ENCODE measurements at regions not wholly inside any gene's neighbourhood (a gene's known extent, or its start where the extent isn't known, plus 50 kb on each side); places are given as distances from the start of the nearest gene placed in this dataset.
A peak's percentile ranks its signal among the peaks of the same experiment; 100 is the strongest.
"Not testable (repeated sequence)": the region's sequence is repeated elsewhere in the genome, so short reads cannot be mapped to it uniquely, and the experiment has no call there.

DNA sequence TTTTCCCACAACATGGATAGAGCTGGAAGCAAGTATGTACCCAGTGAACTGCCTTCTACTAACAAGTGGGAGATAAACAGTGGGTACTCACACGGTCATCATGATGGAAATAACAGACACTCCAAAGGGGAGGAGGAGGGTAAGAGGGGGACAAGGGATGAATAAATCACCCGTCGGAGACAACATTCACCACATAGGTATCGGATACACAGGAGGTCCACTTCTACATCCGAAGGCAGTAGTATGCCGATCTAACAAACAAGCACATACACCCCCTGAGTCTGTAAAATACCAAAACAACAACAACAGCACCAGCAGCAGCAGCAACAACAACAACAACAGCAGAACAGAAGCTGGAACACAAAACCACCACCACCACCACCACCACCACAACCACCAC, 1943.2 kb upstream of the DEFB115 start:
- no peak for ATAC-seq
- intact Hi-C loops (cut with DNase I, micrococcal nuclease) = no loop called here
- no peak for DNase-seq

DNA sequence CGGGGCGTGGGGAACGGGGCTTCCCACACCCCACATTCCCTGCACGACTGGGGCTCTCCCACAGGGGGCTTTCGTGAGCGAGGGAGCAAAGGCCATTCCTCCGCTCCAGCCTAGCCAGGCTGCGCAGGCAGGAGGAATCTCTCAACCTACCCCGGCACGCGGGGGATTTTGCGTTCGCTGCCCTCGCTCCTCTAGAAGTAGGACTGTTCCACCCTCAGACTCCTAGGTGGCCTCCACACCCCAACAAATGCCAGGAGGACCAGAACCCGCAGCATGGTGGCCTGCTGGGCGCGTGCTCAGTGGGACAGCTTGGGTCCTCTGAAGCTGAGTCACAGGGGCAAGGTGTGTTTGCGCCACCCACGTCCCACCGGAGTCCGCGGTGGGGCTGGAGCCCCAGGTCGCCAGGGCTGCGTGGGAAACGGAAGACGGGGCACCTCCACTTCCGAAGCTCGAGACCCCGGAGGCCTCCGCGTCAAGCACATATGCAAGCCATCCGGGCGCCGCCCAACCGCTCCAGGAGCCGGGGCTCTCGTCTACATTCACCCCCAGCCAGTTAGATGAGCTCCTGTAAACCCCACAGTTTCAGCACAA, 1938.5 kb upstream of the DEFB115 start:
- DNase-seq = no peak

GRCh38 chr20:29319725-29320124, 1937.7 kb upstream of the DEFB115 start:
- no peak for ATAC-seq
- no peak for DNase-seq
- intact Hi-C loops (cut with DNase I, micrococcal nuclease) = no loop called here

More for the DNA sequence above, 1938.5 kb upstream of the DEFB115 start:
- no peak for ATAC-seq
- intact Hi-C loops (cut with DNase I, micrococcal nuclease) = no loop called here

GRCh38 chr20:29320216-29320949, 1937.1 kb upstream of the DEFB115 start:
- DNase-seq; ATAC-seq; intact Hi-C loops (cut with DNase I, micrococcal nuclease): not testable (repeated sequence)

GRCh38 chr20:29323631-29324515, 1933.6 kb upstream of the DEFB115 start:
- DNase-seq; ATAC-seq; intact Hi-C loops (cut with DNase I, micrococcal nuclease): not testable (repeated sequence)

DNA sequence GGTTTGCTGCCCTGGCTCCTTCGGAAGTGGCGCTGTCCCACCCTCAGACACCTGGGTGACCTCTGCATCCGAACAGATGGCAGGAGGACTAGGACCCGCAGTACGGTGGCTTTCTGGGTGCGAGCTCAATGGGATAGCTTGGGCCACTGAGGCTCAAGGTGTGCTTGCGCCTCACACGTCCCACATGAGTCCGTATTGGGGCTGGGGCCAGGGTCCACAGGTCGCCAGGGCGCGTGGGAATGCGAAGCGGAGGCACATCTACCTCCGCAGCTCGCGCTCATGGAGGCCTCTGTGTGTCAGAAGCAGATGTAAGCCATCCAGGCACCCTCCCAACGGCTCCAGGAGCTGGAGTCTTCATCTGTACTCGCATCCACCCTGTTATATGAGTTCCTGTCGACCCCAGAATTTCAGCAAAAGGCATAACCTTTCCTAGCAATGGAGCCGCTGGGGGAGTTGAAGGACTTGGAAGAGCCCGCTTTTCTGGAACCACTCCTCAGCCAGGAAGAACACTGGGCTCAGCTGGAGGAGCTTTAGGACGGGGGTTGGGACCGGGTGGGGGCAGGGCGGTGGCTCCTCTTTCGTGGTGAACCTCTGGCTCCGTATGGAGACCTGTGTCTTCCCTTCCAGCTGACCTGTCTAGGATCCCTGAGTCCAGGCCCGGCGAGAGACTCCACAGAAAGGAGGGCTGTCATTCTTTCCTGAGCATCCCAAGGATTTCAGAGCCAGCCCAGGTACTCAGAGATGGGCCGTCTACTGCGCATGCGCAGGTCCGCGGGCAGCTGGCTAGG, 1932.8 kb upstream of the DEFB115 start:
- DNase-seq; ATAC-seq; intact Hi-C loops (cut with DNase I, micrococcal nuclease): not testable (repeated sequence)

DNA sequence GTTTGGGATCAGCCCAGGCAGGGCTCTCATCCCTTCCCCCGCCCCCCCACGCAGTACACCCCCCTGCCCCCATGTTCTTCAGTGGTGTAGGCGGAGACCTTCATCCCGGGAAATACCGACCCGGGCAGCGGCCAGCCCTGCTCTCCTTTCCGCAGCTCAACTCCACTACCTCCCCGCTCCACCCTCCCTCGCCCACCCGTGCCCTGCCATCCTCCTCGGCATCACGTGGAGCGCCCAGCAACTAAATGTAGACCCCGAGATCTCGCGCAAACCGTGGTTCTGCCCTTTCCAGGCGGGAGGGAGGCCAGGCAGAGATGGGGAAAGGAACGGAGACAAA, 1932.2 kb upstream of the DEFB115 start:
- no peak for DNase-seq
- intact Hi-C loops (cut with DNase I, micrococcal nuclease) = no loop called here
- ATAC-seq = no peak

- DNase-seq; intact Hi-C loops (cut with DNase I, micrococcal nuclease): not testable (repeated sequence)
Measured at GRCh38 chr20:29325781-29326180, 1931.7 kb upstream of the DEFB115 start.

DNA sequence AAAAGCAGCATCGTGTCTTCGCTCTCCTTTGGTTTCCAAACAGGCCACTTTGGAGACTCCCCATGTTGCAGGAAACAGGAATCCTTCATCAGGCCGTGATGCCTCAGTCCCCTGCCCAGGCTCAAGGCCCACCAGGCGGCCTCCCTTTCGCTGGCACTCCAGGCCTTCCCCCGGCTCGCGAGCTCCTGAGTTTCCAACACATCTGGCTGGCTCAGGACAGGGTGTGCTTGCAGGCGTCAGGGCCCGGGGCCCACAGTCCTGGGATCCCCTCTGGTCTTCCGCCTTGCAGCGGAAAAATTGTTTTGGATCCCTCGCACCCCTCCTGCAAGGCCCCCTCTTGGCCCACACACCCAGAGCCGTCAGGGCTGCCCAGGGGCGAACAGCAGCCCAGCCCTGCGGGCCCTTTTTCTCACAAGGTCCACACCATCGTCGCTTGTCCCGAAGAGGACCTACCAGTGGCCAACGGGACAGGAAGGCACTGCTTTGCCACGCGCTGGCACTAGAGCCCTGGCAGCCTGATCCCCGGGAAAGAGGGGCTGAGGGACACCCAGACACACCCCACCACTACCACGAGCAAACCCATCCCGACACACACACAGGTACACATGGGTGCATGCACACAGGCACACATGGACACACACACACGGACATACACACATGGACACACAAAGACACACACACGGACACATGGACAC, 1930.9 kb upstream of the DEFB115 start:
- intact Hi-C loops (cut with DNase I, micrococcal nuclease) = no loop called here
- ATAC-seq (peak; percentile 18), DNase-seq (peak in 1 of 2 donors; percentile 6)

More at GRCh38 chr20:29325781-29326180, 1931.7 kb upstream of the DEFB115 start:
- not testable (repeated sequence) for ATAC-seq

GRCh38 chr20:29327600-29328420, 1929.7 kb upstream of the DEFB115 start:
- ATAC-seq; intact Hi-C loops (cut with DNase I, micrococcal nuclease): not testable (repeated sequence)

GRCh38 chr20:29330429-29331115, 1926.9 kb upstream of the DEFB115 start:
- ATAC-seq; intact Hi-C loops (cut with DNase I, micrococcal nuclease); DNase-seq: not testable (repeated sequence)

More at GRCh38 chr20:29327600-29328420, 1929.7 kb upstream of the DEFB115 start:
- peak in 1 of 2 donors; percentile 27 for DNase-seq

- ATAC-seq (no peak), DNase-seq (no peak)
- intact Hi-C loops (cut with DNase I, micrococcal nuclease) = no loop called here
Measured at GRCh38 chr20:29349836-29350235, 1907.6 kb upstream of the DEFB115 start.

GRCh38 chr20:29375937-29376336, 1881.5 kb upstream of the DEFB115 start:
- not testable (repeated sequence) for ATAC-seq, DNase-seq

DNA sequence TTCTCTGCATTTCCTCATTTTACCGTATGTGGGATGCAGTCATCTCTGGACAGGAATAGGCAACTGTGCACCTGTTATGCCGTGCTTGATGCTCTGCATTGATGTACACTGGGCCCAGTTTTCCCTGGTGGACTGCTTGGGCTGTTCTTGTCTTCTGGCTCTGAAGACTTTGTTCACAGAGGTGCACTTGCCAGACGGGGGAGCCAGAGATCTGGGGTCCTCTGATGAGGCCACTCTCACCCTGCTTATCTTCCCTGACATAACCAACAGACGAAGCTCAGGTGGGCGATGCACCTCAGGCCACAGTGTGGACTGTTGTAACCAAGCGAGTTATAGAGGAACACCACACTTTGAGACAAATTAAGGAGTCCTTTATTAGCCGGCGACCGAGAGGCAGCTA, 1864.6 kb upstream of the DEFB115 start:
- ATAC-seq; intact Hi-C loops (cut with DNase I, micrococcal nuclease); DNase-seq: not testable (repeated sequence)

More at GRCh38 chr20:29375937-29376336, 1881.5 kb upstream of the DEFB115 start:
- intact Hi-C loops (cut with DNase I, micrococcal nuclease) = not testable (repeated sequence)

DNA sequence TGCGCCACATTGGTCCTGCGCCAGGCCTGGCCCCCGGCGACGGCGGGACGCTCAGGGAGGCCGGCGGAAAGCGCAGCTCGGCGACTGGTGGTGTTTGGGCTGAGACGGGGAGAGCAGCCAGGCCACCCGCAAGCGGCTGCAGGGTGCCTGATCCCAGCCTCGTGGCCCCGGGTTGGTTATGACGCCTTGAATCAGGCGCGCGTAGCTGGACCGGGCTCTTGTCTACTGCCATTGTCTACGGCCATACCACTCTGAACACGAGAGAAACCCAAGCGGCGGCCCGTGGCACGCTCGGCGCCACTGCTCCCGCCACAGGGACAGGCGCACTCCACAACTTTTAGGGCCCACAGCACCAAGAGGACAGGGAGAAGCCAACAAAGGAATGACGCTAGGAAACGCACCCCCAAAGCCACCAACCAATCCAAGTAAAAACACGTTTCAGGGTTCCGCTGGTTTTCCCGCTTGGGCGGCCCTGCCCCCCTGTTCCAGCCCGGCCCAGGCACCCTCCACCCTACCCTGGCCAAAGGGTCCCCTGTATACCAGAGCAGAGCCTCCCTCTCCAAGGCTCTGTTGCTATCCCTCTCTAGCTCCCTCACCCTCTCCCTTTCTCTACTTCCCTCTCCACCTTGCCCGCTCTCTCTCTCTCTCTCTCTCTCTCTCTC, 1849.3 kb upstream of the DEFB115 start:
- no peak for ATAC-seq
- no peak for DNase-seq
- intact Hi-C loops (cut with DNase I, micrococcal nuclease) = no loop called here

- intact Hi-C loops (cut with DNase I, micrococcal nuclease); ATAC-seq; DNase-seq: not testable (repeated sequence)
Measured at GRCh38 chr20:29408707-29409106, 1848.8 kb upstream of the DEFB115 start.

Data from left colon (tissue), 2 donors.